Fibroblast of lung (primary cell): ENCODE measurements at regions not wholly inside any gene's neighbourhood (a gene's known extent, or its start where the extent isn't known, plus 50 kb on each side); places are given as distances from the start of the nearest gene placed in this dataset.

Experiments
- DNase-seq, 2 donors: peaks; one replicate each; pipeline versions ENCODE4 v3.0.0 to v3.0.0-alpha.2; 2010; ENCODE audit warnings: low read depth in 2 of 2
- H2AFZ ChIP-seq: 2 replicates; pipeline ENCODE4 v1.5.1; 2012; ENCODE audit warnings: low read length, control low read depth, inconsistent platforms
- H3K27ac ChIP-seq: 2 replicates; pipeline ENCODE4 v1.5.1; 2011; ENCODE audit warnings: low read length, control low read depth; ENCODE audit not compliant: insufficient read depth
- H3K27me3 ChIP-seq: 2 replicates; pipeline ENCODE4 v1.5.1; 2011; ENCODE audit warnings: mild to moderate bottlenecking, low read length; ENCODE audit not compliant: control insufficient read depth, insufficient read depth
- H3K36me3 ChIP-seq: 2 replicates; pipeline ENCODE4 v1.5.1; 2011; ENCODE audit warnings: low read length; ENCODE audit not compliant: control insufficient read depth, insufficient read depth
- H3K4me1 ChIP-seq: 2 replicates; pipeline ENCODE4 v1.5.1; 2011; ENCODE audit warnings: low read length; ENCODE audit not compliant: control insufficient read depth, insufficient read depth; ENCODE audit errors: extremely low read depth
- H3K4me2 ChIP-seq: 2 replicates; pipeline ENCODE4 v1.5.1; 2011; ENCODE audit warnings: low read length, control low read depth; ENCODE audit not compliant: insufficient read depth; ENCODE audit errors: extremely low read depth
- H3K4me3 ChIP-seq, 4 experiments: fragments of 200-600 bp in 1 of 4; sonication (generic) in 1 of 4; replicated peaks in 1 of 4; 2 replicates each; pipeline ENCODE4 v1.5.1; 2011 to 2016; ENCODE audit warnings: low read length in 4 of 4, low read depth in 3 of 4, mild to moderate bottlenecking in 3 of 4, control low read depth in 2 of 4, inconsistent platforms in 1 of 4, mixed read lengths in 1 of 4; ENCODE audit not compliant: insufficient read depth in 1 of 4; ENCODE audit errors: control extremely low read depth in 1 of 4
- H3K79me2 ChIP-seq: 2 replicates; pipeline ENCODE4 v1.5.1; 2012; ENCODE audit warnings: mild to moderate bottlenecking, low read length, inconsistent platforms; ENCODE audit not compliant: control insufficient read depth, insufficient read depth
- H3K9ac ChIP-seq: 2 replicates; pipeline ENCODE4 v1.5.1; 2011; ENCODE audit warnings: mild to moderate bottlenecking, low read length, control low read depth; ENCODE audit not compliant: insufficient read depth
- H3K9me3 ChIP-seq: 2 replicates; pipeline ENCODE4 v1.5.1; 2012; ENCODE audit warnings: low read depth, low read length; ENCODE audit not compliant: control insufficient read depth, insufficient read depth
- H4K20me1 ChIP-seq: 2 replicates; pipeline ENCODE4 v1.5.1; 2011; ENCODE audit warnings: low read length; ENCODE audit not compliant: control insufficient read depth, insufficient read depth; ENCODE audit errors: extremely low read depth
- EZH2 ChIP-seq: IDR thresholded peaks from 2 replicates; pipeline ENCODE4 v1.5.1; 2012; ENCODE audit warnings: low read length, control low read depth, mild to moderate bottlenecking; ENCODE audit errors: missing control alignments
- TF ChIP-seq, protein P1 (sequence below), 2 donors: IDR thresholded peaks in 1 of 2; conservative IDR thresholded peaks in 1 of 2; 1 replicate in 1 of 2; 2 replicates in 1 of 2; pipeline ENCODE4 v1.5.1; 2011 to 2012; ENCODE audit warnings: low read length in 2 of 2, control low read depth in 1 of 2, inconsistent platforms in 1 of 2, low read depth in 1 of 2, mild to moderate bottlenecking in 1 of 2

DNA sequence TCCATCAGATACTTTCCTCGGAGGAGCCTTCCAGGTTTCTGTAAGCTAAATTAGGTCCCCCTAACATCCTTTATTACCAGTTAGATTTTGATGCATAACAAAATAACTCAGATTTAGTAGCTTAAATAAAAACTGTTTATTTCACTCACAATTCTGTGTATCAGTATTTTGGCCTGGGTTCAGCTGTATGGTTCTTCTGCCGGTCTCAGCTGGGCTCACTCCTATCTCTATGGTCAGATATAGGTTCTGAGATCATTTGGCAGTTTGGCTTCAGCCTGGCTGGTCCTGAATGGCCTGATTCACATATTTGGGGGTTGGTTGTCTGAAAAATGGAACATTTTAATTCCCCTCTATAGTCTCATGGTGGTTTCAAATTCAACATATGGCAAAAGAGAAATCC, 1125.3 kb downstream of the TBL1XR1 start:
- Histone ChIP-seq H3K4me2 (no peak overlapping the region), H3K4me1 (no peaks in the 10 kb centered on the region), H2AFZ (no peak overlapping the region), H3K9ac (no peak overlapping the region), H3K27me3 (no peaks in the 10 kb centered on the region), H3K79me2 (no peaks in the 10 kb centered on the region), H3K4me3 (no peak overlapping the region), H3K36me3 (no peaks in the 10 kb centered on the region), H3K27ac (no peak overlapping the region), H4K20me1 (no peaks in the 10 kb centered on the region), H3K9me3 (no peaks in the 10 kb centered on the region)
- TF ChIP-seq, protein P1, sequence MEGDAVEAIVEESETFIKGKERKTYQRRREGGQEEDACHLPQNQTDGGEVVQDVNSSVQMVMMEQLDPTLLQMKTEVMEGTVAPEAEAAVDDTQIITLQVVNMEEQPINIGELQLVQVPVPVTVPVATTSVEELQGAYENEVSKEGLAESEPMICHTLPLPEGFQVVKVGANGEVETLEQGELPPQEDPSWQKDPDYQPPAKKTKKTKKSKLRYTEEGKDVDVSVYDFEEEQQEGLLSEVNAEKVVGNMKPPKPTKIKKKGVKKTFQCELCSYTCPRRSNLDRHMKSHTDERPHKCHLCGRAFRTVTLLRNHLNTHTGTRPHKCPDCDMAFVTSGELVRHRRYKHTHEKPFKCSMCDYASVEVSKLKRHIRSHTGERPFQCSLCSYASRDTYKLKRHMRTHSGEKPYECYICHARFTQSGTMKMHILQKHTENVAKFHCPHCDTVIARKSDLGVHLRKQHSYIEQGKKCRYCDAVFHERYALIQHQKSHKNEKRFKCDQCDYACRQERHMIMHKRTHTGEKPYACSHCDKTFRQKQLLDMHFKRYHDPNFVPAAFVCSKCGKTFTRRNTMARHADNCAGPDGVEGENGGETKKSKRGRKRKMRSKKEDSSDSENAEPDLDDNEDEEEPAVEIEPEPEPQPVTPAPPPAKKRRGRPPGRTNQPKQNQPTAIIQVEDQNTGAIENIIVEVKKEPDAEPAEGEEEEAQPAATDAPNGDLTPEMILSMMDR (conservative IDR thresholded peaks at IDR 0.05 in 1 of 2, IDR thresholded peaks at IDR 0.05 in 1 of 2; ENCODE audit: low read depth in 1 of 2, low read length in 2 of 2), result no peak
- no peak for TF ChIP-seq EZH2
- DNase-seq, result no peak

DNA sequence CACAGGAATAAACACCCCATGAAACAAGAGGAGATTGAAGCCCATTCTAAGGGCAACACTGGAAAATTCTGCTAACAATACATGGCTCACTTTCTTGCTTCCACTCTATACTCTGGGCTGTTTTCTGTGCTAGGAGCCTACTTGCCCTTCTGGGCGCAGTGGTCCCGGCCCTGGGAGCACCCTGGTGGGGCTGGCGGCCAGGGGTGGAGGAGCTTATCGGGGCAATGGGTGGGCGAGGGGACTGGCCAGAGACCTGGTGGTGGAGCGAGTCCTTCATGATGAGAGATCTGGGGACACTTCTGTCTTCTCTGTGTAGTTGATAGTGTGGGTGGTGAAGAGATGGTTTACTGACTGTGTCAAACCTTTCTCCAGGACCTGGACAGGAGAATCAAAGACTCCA, 1128.5 kb downstream of the TBL1XR1 start:
- H3K79me2 ChIP-seq, result no peaks in the 10 kb centered on the region
- H3K9me3 ChIP-seq, result no peaks in the 10 kb centered on the region
- H2AFZ ChIP-seq, result no peak overlapping the region
- H3K27ac ChIP-seq, result no peak overlapping the region
- H3K27me3 ChIP-seq, result no peaks in the 10 kb centered on the region
- H3K36me3 ChIP-seq, result no peaks in the 10 kb centered on the region
- DNase-seq, result no peak
- no peak overlapping the region for H3K4me2 ChIP-seq
- no peaks in the 10 kb centered on the region for H4K20me1 ChIP-seq
- TF ChIP-seq EZH2, result no peak
- TF ChIP-seq, protein P1 (conservative IDR thresholded peaks at IDR 0.05 in 1 of 2, IDR thresholded peaks at IDR 0.05 in 1 of 2; ENCODE audit: low read depth in 1 of 2, low read length in 2 of 2), result no peak
- H3K4me3 ChIP-seq, result no peak overlapping the region
- no peaks in the 10 kb centered on the region for H3K4me1 ChIP-seq
- no peak overlapping the region for H3K9ac ChIP-seq

DNA sequence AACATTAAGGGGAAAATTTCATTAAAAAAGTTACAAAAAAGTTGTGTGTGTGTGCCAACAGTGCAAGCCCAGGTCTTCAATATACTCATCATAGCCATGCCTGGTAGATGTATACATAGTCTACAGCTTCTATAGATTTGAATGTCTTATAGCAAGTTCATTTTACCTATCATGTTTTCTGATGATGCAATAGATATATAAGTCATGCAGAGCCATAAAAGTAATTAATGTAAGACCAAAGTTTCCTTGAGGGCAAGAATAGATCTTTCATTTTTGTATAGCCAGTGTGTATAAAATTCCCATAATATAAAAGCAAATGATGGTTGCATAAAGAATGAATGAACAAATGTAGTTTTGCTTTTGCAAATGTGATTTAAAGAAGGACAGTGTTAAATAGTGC, 1138.4 kb downstream of the TBL1XR1 start:
- H2AFZ ChIP-seq, result no peak overlapping the region
- no peak overlapping the region for H3K27ac ChIP-seq
- H3K4me2 ChIP-seq, result no peak overlapping the region
- no peaks in the 10 kb centered on the region for H3K36me3 ChIP-seq
- H3K4me1 ChIP-seq, result no peaks in the 10 kb centered on the region
- no peaks in the 10 kb centered on the region for H4K20me1 ChIP-seq
- H3K9ac ChIP-seq, result no peak overlapping the region
- TF ChIP-seq, protein P1 (conservative IDR thresholded peaks at IDR 0.05 in 1 of 2, IDR thresholded peaks at IDR 0.05 in 1 of 2; ENCODE audit: low read depth in 1 of 2, low read length in 2 of 2), result no peak
- TF ChIP-seq EZH2, result no peak
- no peak for DNase-seq
- H3K27me3 ChIP-seq, result no peaks in the 10 kb centered on the region
- no peaks in the 10 kb centered on the region for H3K79me2 ChIP-seq
- no peaks in the 10 kb centered on the region for H3K9me3 ChIP-seq
- H3K4me3 ChIP-seq, result no peak overlapping the region
